ACC112 (cell line): ENCODE measurements at regions not wholly inside any gene's neighbourhood (a gene's known extent, or its start where the extent isn't known, plus 50 kb on each side); places are given as distances from the start of the nearest gene placed in this dataset.

Source experiments
- H2AFZ ChIP-seq: fragments of 200-600 bp; sonication (generic); one replicate; pipeline ENCODE4 v1.6.0; 2017; ENCODE audit warnings: antibody characterized with exemption, low read length; ENCODE audit not compliant: unreplicated experiment
- H3K27ac ChIP-seq: fragments of 200-600 bp; sonication (generic); 2 replicates; pipeline ENCODE4 v1.5.1; 2014; ENCODE audit warnings: low read depth, mild to moderate bottlenecking, antibody characterized with exemption, low read length, moderate library complexity
- H3K27me3 ChIP-seq: fragments of 200-600 bp; sonication (generic); 2 replicates; pipeline ENCODE4 v1.6.1; 2014; ENCODE audit warnings: mild to moderate bottlenecking, antibody characterized with exemption, low read length, moderate library complexity, mixed read lengths; ENCODE audit not compliant: insufficient read depth
- H3K36me3 ChIP-seq: fragments of 200-600 bp; sonication (generic); 2 replicates; pipeline ENCODE4 v1.6.1; 2016; ENCODE audit warnings: mild to moderate bottlenecking, antibody characterized with exemption, low read length, moderate library complexity, mixed read lengths; ENCODE audit not compliant: insufficient read depth
- H3K4me1 ChIP-seq: fragments of 200-600 bp; sonication (generic); one replicate; pipeline ENCODE4 v1.6.1; 2016; ENCODE audit warnings: low read length, mixed read lengths; ENCODE audit not compliant: insufficient read depth, unreplicated experiment, control insufficient read depth
- H3K4me3 ChIP-seq: fragments of 200-600 bp; sonication (generic); 2 replicates; pipeline ENCODE4 v1.5.1; 2014; ENCODE audit warnings: mild to moderate bottlenecking, low read depth, low read length
- H3K79me2 ChIP-seq: fragments of 200-600 bp; sonication (generic); one replicate; pipeline ENCODE4 v1.6.0; 2016; ENCODE audit warnings: low read length; ENCODE audit not compliant: control insufficient read depth, unreplicated experiment, insufficient read depth

GRCh38 chr4:125811892-125812291 lies 497.1 kb downstream of the FAT4 start:
- Histone ChIP-seq H3K27me3 (no peaks in the 10 kb centered on the region), H3K36me3 (no peaks in the 10 kb centered on the region), H3K27ac (no peak overlapping the region), H2AFZ (no peak overlapping the region), H3K79me2 (no peaks in the 10 kb centered on the region), H3K4me1 (no peaks in the 10 kb centered on the region), H3K4me3 (no peak overlapping the region)

DNA sequence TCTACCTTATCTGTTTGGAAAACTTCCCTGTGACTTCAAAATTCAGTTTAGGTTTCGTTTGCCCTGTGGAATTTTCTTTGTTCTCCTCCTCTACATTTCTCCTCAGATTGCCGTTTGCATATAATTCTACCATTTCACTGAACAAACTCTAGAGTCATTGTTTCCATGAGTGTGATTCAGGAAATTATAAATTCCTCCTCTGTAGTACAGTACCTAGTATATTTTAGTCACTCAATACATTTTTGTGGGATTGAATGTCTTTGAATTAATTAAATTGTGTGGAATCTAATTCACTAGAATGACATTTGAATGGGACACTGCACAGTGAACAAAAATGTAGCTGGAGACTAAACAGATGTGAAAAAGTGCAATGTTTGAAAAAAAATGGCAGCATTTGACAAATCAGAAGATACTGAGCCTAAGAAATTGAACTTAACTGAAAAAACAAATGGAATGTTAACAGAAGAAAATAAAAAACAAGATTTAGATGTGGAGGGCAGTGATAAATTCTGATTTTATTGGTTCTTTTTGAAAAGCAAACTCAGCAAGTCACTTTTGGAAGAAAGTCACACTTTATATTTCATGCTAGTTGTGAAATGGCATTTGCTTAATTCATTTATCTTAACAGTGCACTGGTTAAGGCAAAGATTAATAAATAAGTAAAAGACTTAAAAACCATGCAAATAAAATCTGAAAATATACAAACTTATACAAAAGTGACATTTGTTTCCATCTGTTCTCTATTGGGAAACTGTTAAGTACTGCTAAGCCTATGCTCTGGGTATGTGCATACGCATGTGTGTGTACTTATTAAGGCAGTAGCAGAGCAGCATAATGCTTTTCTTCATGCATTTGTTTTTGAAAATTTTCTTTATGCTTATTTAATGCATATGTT lies 512.3 kb downstream of the FAT4 start:
- no peak overlapping the region for H3K4me3 ChIP-seq
- H2AFZ ChIP-seq: no peak overlapping the region
- no peaks in the 10 kb centered on the region for H3K36me3 ChIP-seq
- H3K4me1 ChIP-seq: no peaks in the 10 kb centered on the region
- no peak overlapping the region for H3K27ac ChIP-seq
- no peaks in the 10 kb centered on the region for H3K27me3 ChIP-seq
- no peaks in the 10 kb centered on the region for H3K79me2 ChIP-seq

GRCh38 chr4:125827696-125828052 lies 512.9 kb downstream of the FAT4 start:
- H3K4me3 ChIP-seq: no peak overlapping the region
- no peaks in the 10 kb centered on the region for H3K36me3 ChIP-seq
- no peaks in the 10 kb centered on the region for H3K79me2 ChIP-seq
- H3K4me1 ChIP-seq: no peaks in the 10 kb centered on the region
- no peak overlapping the region for H3K27ac ChIP-seq
- H2AFZ ChIP-seq: no peak overlapping the region
- H3K27me3 ChIP-seq: no peaks in the 10 kb centered on the region

DNA sequence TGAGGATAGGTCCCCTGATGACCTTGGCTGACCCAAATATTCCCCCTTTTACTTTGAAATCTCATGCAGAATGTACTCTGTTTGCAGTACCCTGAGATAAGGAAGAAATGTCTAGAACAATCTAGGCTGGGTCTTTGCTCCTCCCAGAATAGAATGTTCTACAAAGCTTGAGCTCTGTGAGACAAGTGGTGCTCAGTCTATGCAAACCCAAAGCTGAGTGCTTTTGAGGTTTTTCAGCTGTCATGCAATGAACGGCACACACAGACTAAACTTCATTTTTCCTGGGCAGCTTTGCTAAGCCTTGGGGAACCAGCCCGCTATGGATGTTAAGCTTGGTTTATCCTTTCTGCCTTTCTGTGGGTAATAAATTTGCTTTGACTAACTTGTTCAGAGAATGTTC lies 513.6 kb downstream of the FAT4 start:
- Histone ChIP-seq H3K79me2 (no peaks in the 10 kb centered on the region), H3K27ac (no peak overlapping the region), H3K4me3 (no peak overlapping the region)

GRCh38 chr4:125832161-125832560 lies 517.4 kb downstream of the FAT4 start:
- H3K4me1 ChIP-seq: no peaks in the 10 kb centered on the region
- no peaks in the 10 kb centered on the region for H3K27me3 ChIP-seq
- H2AFZ ChIP-seq: no peak overlapping the region
- no peaks in the 10 kb centered on the region for H3K36me3 ChIP-seq
- no peaks in the 10 kb centered on the region for H3K79me2 ChIP-seq
- no peak overlapping the region for H3K27ac ChIP-seq
- no peak overlapping the region for H3K4me3 ChIP-seq

More for the DNA sequence above, 513.6 kb downstream of the FAT4 start:
- H2AFZ ChIP-seq: no peak overlapping the region
- no peaks in the 10 kb centered on the region for H3K36me3 ChIP-seq
- H3K27me3 ChIP-seq: no peaks in the 10 kb centered on the region
- no peaks in the 10 kb centered on the region for H3K4me1 ChIP-seq

DNA sequence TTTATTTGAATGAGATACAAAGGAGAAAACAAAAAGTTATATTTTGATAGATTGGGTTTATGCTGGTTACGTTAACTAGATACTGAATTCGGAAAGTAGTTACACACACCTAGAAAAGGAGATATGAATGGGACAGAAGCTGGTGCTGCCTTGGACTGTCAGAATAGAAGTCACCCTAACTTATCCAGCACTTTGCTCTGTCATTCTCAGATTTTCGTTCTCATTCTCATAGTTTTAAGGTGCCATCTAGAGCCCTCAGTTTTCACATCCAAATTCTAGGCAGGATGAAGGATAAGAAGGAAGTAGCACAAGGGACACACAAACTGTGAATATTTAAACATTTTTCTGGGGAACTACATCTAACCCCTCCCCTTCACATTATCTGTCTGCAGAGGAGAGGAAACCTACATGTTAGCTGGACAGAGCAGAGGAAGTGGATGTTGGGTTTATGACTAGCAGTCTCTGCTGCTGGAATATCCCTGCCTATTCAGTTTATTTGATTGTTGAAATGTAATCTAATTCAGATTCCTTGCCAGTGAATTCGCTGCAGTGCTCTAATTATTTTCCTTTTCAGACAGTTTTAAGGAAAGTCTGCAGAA lies 521.9 kb downstream of the FAT4 start:
- Histone ChIP-seq H3K27me3 (no peaks in the 10 kb centered on the region), H2AFZ (no peak overlapping the region), H3K4me1 (no peaks in the 10 kb centered on the region), H3K36me3 (no peaks in the 10 kb centered on the region), H3K27ac (no peak overlapping the region), H3K79me2 (no peaks in the 10 kb centered on the region), H3K4me3 (no peak overlapping the region)

DNA sequence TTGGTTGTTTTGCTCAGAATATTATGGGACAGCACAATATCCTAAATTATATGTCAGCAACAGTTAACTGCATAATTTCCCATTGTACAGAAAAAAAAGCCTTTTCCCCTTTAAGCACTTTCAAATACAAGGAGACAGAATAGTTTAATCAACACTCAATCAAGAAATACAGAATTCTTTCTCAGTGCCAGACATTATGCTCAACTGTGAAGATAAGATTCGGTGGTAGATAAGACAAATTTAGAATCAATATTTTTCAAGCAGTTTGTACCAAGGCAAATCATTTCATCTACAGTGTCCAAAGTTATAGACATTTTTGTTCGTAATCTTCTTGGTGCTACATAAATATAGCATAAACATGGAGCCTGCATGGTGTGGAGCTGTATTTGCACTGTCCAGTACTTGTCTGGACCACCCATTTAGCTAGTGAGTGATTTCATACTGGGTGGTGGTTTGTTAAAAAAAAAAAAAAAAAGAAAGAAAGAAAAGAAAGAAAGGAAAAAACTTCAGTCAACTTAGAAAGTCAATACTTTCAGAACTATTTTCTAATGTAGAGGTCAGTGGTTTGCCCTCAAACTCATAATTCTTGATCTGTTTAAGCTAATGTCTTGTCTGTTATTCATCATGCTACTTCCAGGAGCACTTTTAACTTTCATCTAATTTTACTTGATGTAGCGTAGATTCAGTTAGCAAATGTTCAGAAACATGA lies 522.9 kb downstream of the FAT4 start:
- no peaks in the 10 kb centered on the region for H3K27me3 ChIP-seq
- H3K79me2 ChIP-seq: no peaks in the 10 kb centered on the region
- no peak overlapping the region for H2AFZ ChIP-seq
- H3K4me3 ChIP-seq: no peak overlapping the region
- H3K36me3 ChIP-seq: no peaks in the 10 kb centered on the region
- H3K4me1 ChIP-seq: no peaks in the 10 kb centered on the region
- no peak overlapping the region for H3K27ac ChIP-seq

GRCh38 chr4:125838202-125838601 lies 523.4 kb downstream of the FAT4 start:
- H3K79me2 ChIP-seq: no peaks in the 10 kb centered on the region

GRCh38 chr4:125838924-125839323 lies 524.2 kb downstream of the FAT4 start:
- H3K27me3 ChIP-seq: no peaks in the 10 kb centered on the region
- H3K4me1 ChIP-seq: no peaks in the 10 kb centered on the region
- no peak overlapping the region for H2AFZ ChIP-seq
- H3K79me2 ChIP-seq: no peaks in the 10 kb centered on the region
- H3K36me3 ChIP-seq: no peaks in the 10 kb centered on the region
- no peak overlapping the region for H3K4me3 ChIP-seq
- no peak overlapping the region for H3K27ac ChIP-seq

More at GRCh38 chr4:125838202-125838601, 523.4 kb downstream of the FAT4 start:
- Histone ChIP-seq H3K27ac (no peak overlapping the region), H3K36me3 (no peaks in the 10 kb centered on the region), H3K4me3 (no peak overlapping the region), H3K27me3 (no peaks in the 10 kb centered on the region), H2AFZ (no peak overlapping the region), H3K4me1 (no peaks in the 10 kb centered on the region)

- H3K27ac ChIP-seq: no peak overlapping the region
- no peaks in the 10 kb centered on the region for H3K36me3 ChIP-seq
- no peaks in the 10 kb centered on the region for H3K4me1 ChIP-seq
- no peaks in the 10 kb centered on the region for H3K27me3 ChIP-seq
- no peak overlapping the region for H2AFZ ChIP-seq
- no peaks in the 10 kb centered on the region for H3K79me2 ChIP-seq
- H3K4me3 ChIP-seq: no peak overlapping the region
Measured at GRCh38 chr4:125843947-125844346, 529.2 kb downstream of the FAT4 start.
